RWPE2 (cell line): ENCODE measurements at regions not wholly inside any gene's neighbourhood (a gene's known extent, or its start where the extent isn't known, plus 50 kb on each side); places are given as distances from the start of the nearest gene placed in this dataset.

ENCODE experiments used
- ATAC-seq: fragments of 200-7000 bp; cut with Tn5 transposase; 3 replicates; pipeline ENCODE4 v1.9.1; 2021; ENCODE audit warnings: low read depth
- DNase-seq: peaks from one replicate; pipeline ENCODE4 v3.0.0-alpha.2; 2020; ENCODE audit warnings: low spot score
- H3K27ac ChIP-seq: fragments of 450-650 bp; 2 replicates; pipeline ENCODE4 v1.5.1; 2017; ENCODE audit warnings: mild to moderate bottlenecking; ENCODE audit not compliant: poor library complexity, severe bottlenecking
- H3K27me3 ChIP-seq: fragments of 250-450 bp; sonication (Bioruptor Pico); 2 replicates; pipeline ENCODE4 v1.5.1; 2021; ENCODE audit warnings: mild to moderate bottlenecking, moderate library complexity; ENCODE audit not compliant: insufficient read depth, poor library complexity, severe bottlenecking
- H3K36me3 ChIP-seq: fragments of 250-450 bp; sonication (Bioruptor Pico); 2 replicates; pipeline ENCODE4 v1.5.1; 2020; ENCODE audit warnings: low read depth, mild to moderate bottlenecking, moderate library complexity
- H3K4me1 ChIP-seq: fragments of 250-450 bp; sonication (Bioruptor Pico); 2 replicates; pipeline ENCODE4 v1.5.1; 2021; ENCODE audit warnings: mild to moderate bottlenecking, moderate library complexity; ENCODE audit not compliant: insufficient read depth, poor library complexity, severe bottlenecking
- H3K4me3 ChIP-seq: fragments of 250-450 bp; sonication (Bioruptor Pico); 2 replicates; pipeline ENCODE4 v1.5.1; 2021; ENCODE audit warnings: mild to moderate bottlenecking, moderate library complexity; ENCODE audit not compliant: severe bottlenecking
- H3K9me3 ChIP-seq: fragments of 250-450 bp; sonication (Bioruptor Pico); 2 replicates; pipeline ENCODE4 v1.5.1; 2021; ENCODE audit warnings: mild to moderate bottlenecking, moderate library complexity; ENCODE audit not compliant: severe bottlenecking
- TF ChIP-seq, protein P1 (sequence below): fragments of 450-650 bp; IDR thresholded peaks from one replicate; pipeline ENCODE4 v1.5.1; 2017; ENCODE audit warnings: mild to moderate bottlenecking, moderate library complexity; ENCODE audit not compliant: poor library complexity, severe bottlenecking

DNA sequence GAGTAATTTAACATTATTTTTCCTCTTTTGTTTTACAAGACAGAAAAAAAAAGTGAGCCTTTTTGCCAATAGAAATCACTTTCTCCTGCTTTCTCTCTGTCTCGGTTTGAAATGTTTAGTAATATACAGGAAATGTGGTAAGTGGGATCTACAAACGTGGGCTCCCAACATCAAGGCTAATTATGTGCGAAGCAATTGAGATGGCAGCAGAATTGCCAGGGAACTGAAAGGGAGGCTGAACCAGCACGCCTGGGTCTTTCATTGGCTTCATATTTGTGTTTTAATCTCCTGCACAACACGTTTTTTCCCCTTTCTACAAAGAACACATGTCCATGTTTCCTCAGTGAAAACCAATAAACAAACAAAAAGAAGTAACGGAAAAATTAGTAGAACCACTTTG, 743.9 kb upstream of the SOX9 start:
- no peak overlapping the region for H3K27ac ChIP-seq
- ATAC-seq (no peak), DNase-seq (no peak)
- no peaks in the 10 kb centered on the region for H3K4me1 ChIP-seq
- no peaks in the 10 kb centered on the region for H3K9me3 ChIP-seq
- TF ChIP-seq, protein P1, sequence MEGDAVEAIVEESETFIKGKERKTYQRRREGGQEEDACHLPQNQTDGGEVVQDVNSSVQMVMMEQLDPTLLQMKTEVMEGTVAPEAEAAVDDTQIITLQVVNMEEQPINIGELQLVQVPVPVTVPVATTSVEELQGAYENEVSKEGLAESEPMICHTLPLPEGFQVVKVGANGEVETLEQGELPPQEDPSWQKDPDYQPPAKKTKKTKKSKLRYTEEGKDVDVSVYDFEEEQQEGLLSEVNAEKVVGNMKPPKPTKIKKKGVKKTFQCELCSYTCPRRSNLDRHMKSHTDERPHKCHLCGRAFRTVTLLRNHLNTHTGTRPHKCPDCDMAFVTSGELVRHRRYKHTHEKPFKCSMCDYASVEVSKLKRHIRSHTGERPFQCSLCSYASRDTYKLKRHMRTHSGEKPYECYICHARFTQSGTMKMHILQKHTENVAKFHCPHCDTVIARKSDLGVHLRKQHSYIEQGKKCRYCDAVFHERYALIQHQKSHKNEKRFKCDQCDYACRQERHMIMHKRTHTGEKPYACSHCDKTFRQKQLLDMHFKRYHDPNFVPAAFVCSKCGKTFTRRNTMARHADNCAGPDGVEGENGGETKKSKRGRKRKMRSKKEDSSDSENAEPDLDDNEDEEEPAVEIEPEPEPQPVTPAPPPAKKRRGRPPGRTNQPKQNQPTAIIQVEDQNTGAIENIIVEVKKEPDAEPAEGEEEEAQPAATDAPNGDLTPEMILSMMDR: no peak
- no peaks in the 10 kb centered on the region for H3K27me3 ChIP-seq
- H3K36me3 ChIP-seq: no peaks in the 10 kb centered on the region
- no peak overlapping the region for H3K4me3 ChIP-seq

DNA sequence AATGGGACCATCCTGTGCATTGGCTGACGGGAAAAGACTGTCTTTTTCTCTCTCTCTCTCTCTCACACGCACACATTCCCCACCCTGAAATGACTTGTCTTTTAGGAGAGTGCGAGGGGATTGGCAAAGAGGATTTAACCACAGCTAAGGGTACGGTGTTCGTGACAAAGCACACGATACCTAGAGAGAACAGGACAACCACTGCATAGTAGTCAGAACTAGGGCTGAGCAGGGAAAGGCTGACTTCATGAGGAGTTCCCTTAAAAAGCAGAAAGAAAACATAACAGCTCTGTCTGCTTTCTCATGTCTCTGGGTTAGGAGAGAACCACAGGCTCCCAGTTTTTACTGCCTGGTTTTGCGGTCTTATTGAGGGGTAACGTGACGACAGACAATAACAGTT, 742.8 kb upstream of the SOX9 start:
- TF ChIP-seq, protein P1: no peak
- H3K4me3 ChIP-seq: no peak overlapping the region
- no peak for ATAC-seq
- no peaks in the 10 kb centered on the region for H3K4me1 ChIP-seq
- DNase-seq: no peak
- H3K27ac ChIP-seq: no peak overlapping the region
- H3K27me3 ChIP-seq: no peaks in the 10 kb centered on the region
- no peaks in the 10 kb centered on the region for H3K36me3 ChIP-seq
- no peaks in the 10 kb centered on the region for H3K9me3 ChIP-seq

DNA sequence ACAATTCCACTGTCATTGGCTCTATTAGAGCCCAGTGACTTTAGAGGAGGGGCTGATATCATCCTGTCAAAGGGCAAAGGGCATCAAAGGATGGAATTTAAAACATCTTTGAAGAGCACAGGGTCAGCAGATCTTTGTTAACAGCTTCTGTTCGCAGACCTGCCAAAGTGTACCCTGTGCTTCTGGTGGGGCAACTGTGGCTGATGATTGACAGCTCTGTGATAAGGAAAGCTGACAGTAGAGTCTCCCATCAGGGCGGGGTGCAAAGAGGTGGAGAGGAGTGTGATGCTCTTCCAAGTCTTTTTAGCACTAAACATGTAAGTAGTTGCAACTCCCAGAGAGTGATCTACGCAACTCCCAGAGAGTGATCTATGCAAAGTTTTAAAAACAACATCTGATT, 742.1 kb upstream of the SOX9 start:
- TF ChIP-seq, protein P1: no peak
- DNase-seq (no peak), ATAC-seq (no peak)
- no peaks in the 10 kb centered on the region for H3K36me3 ChIP-seq
- H3K27me3 ChIP-seq: no peaks in the 10 kb centered on the region
- no peak overlapping the region for H3K4me3 ChIP-seq
- no peak overlapping the region for H3K27ac ChIP-seq
- H3K9me3 ChIP-seq: no peaks in the 10 kb centered on the region
- H3K4me1 ChIP-seq: no peaks in the 10 kb centered on the region

GRCh38 chr17:71379512-71379911, 741.3 kb upstream of the SOX9 start:
- Histone ChIP-seq H3K4me1 (no peaks in the 10 kb centered on the region), H3K9me3 (no peaks in the 10 kb centered on the region), H3K27ac (no peak overlapping the region), H3K36me3 (no peaks in the 10 kb centered on the region), H3K27me3 (no peaks in the 10 kb centered on the region), H3K4me3 (no peak overlapping the region)
- TF ChIP-seq, protein P1: no peak
- DNase-seq (no peak), ATAC-seq (no peak)

DNA sequence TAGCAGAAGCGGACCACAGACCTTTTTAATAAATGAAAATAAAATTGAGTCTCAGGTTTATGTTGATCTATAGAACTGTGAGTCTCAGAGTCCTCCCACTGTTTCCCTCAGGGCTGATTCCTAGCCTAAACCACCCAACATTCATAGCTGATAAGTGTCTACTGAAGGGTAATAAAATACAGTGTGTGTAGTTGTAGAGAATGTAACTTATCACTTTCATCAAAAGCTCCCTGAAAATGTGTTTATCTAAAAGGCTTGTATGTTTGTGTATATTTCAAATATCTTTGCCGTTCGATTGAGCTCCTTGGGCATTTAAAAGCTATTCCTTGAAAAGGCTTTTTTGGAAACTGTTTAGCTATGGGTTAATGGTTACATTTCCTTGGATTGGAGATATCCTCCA, 740.3 kb upstream of the SOX9 start:
- Histone ChIP-seq H3K9me3 (no peaks in the 10 kb centered on the region), H3K27me3 (no peaks in the 10 kb centered on the region), H3K36me3 (no peaks in the 10 kb centered on the region), H3K4me1 (no peaks in the 10 kb centered on the region), H3K4me3 (no peak overlapping the region), H3K27ac (no peak overlapping the region)
- DNase-seq (no peak), ATAC-seq (no peak)
- TF ChIP-seq, protein P1: no peak
